Stimulated activated naive CD4-positive, alpha-beta T cell (primary cell): ENCODE measurements at regions not wholly inside any gene's neighbourhood (a gene's known extent, or its start where the extent isn't known, plus 50 kb on each side); places are given as distances from the start of the nearest gene placed in this dataset.
"Not testable (repeated sequence)": the region's sequence is repeated elsewhere in the genome, so short reads cannot be mapped to it uniquely, and the experiment has no call there.

ENCODE experiments used
- DNase-seq, 6 experiments: peaks; one replicate each; lab custom pipeline; 2025; lab: John Stamatoyannopoulos, UW

DNA sequence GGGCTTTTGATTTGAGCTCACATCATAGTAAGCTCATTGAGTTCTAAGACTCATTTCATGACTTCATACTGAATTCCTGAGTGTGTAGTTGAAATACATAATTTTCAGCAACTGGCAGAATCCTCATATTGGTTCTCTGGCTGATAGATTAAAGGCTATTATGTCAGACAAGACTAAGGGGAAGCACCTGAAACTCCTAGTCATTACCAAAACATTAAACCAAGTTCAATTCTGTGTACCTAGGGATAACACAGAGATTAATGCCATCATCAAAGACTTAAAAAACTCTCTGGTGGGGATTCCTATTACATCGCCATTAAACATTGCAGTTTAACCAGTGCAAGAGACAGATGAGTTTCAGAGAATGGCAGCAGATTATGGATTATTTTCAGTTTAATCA, 339.1 kb downstream of the PTPRC start:
- DNase-seq = no peak

DNA sequence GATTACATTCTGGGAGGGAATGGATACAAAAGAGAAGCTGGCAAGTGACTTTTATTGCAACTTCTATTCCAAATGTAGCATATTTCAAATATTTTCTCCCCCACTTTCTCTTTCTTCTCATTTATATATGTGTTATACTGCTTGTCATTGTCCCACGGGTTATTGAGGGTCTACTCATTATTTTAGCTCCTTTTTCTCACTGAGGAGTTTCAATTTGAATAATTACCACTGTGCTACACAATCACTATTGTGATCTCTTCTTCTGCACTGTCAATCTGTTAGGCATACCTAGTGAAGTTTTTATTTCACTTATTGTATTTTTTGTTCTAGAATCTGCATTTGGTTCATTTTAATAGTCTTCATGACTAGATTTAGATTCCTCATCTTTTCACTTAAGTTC, 339.7 kb downstream of the PTPRC start:
- DNase-seq = no peak

DNA sequence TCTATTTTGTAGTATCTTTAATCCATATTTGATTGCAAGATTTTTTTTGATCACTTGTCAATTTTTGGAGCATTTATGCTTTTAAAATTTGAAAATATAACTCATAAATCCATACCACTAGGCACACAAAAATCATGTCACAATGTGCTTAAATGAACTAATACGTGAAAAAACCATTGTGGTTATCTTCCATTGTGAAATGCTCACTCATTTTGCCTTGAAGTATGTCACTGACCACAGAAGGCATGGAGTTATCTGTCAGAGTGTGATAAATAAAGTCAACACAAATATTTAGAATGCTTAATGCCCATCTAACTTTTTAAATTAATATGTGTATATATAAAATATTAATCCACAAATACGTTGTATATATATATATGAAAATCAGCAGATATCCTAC, 347.2 kb downstream of the PTPRC start:
- no peak for DNase-seq

DNA sequence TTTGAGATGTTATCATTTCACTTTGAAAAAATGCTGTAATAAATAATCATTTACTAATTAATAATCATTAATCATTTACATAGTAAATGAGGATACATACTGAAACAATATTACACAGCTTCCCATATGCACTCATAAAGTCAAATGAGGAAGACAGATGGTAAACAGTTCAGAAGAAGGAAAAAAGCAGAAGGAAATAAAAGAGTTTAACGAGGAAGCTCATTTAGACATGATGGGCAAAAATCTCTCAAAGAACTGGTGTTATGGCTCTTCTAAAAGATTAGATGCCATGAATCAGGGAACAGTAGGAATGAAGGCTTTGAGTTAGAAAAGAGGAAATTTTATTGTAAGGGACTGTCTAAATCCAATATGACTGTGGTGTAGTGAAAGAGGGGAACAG, 347.6 kb downstream of the PTPRC start:
- DNase-seq = no peak

DNA sequence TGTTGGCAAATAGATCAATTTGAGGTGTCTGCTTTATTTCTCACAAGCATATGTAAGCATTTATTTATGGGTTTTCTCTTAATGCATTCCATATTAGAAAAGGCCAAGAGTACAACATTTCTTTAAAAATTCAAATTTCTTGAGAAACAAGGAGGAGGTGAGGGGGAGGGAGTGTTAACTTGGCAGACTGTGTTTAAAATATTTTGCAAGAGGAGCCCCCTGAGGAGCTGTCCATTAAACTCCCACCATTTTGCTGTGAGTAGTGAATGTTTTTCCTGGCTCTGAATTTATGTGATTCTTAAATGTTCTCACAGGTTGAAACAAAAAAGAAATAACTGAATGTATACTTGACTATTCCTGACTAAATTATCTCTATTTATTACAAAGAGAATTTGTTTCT, 363.8 kb downstream of the PTPRC start:
- no peak for DNase-seq

DNA sequence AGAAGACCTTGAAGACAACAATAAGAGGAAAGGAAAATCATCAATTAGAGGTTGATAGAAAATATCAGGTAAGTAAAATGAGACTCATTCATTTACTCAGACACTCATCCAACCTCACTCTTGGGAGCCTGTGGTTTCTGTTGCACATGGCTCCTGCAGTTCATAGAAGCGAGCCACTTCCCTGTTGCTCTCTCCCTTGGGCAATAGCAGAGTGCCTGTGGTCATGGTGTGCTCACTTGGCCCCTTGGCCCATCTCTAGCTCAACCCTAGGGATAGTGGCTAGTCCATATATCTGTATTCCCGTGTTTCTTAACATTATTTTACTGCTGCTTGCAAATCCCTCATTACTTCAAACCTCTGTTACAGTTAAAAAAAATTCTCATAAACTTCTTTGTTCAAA, 368.6 kb downstream of the PTPRC start:
- no peak for DNase-seq

DNA sequence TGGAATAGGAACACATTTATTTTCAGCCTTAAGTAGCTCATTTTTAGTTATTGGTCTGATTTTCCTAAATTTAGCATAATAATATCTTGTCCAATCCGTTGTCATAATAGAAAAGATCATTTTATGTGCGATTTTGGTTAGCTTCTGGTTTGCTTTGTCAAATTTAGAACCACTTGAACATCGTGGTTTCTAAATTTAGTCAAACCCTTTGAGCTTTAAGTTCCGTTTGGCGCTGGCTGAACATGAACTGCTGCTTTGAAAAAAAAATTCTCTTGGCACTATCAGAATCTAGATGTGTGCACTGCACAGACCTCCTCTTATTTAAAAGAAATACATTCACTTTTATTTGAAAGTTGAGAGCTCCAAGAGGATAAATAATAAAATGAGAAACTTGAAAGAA, 370.6 kb downstream of the PTPRC start:
- peak in 1 of 6 experiments; percentile 9 for DNase-seq

DNA sequence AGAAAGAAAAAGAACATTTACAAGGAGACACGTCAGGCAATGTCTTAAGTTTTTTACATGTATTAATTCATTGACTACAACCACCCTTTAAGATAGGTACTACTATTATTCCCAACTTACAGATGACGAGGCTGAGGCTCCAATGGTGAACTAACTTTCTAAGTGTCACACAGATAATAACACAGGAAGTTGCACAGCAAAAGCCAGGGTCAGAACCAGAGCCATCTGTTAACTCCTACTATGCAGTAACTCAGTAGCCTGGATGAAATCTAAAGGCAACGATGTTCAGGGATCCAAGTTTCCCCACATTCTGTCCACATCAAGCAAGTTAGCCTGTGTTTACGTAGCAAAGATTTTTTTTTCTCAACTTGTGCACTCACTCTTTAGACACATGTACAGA, 371.7 kb downstream of the PTPRC start:
- DNase-seq = peak in 1 of 6 experiments; percentile 4

DNA sequence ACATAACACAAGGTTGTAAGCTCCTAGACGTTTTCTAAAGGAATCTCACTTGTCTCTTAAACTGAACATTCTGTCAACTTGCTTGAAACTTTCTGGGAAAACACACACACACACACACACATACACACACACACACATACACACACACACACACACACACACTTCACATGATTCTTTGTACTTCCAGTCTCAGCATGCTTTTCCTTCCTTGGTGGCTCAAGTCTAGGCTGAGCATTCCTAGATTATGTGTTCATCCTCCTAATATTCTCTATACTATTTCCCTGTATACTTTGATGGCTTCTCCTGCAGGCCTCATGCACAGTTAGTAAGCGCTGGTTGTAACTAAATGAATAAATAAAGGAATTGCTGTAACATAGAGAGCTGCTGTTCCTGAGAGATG, 372.1 kb downstream of the PTPRC start:
- DNase-seq = no peak

DNA sequence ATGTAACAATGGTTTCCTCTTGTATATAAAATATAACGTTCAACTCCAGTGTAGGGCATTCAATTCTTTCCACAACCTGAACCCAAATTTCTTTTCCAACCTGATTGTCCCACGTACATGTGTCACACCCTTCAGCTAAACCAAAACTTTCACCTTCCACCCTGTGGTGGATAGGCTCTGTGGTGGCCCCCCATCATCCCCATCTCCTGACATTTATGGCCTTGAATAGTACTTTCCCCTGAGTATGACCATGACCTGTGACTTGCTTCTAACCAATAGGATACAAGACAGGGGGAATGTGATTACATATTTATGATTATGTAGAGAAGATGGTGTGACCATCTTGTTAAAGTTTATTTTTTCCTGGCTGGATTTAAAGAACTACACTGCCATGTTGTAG, 377.0 kb downstream of the PTPRC start:
- DNase-seq = no peak

DNA sequence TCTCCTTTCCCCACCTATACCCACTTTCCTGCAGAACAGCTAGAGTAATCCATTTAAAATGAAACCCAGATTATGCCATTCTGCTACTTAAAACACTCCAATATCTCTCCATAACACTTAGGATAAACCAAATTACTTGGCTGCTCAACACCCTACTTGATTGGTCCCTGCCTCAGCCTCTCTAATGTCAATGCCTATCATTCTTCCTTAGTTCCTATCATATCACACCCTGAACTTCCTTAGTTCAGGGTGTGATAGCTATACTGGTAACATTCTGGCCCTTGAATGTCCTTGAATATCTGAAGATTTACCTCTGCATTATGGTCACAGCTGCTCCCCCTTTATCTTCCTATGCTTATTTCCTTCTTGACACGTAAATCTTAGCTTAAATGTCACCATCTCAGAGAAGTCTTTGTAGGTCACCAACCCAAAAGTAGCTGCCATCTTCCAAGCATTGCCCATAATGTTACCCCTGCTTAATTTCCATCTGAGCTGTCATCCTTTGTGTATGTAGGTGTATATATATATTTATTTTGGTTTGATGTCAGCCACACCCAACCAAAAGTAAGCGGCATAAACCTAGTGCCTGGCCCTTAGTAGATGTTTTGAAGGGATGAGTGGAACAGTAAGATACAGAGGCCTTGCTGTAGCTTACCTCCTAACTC, 379.8 kb downstream of the PTPRC start:
- no peak for DNase-seq

DNA sequence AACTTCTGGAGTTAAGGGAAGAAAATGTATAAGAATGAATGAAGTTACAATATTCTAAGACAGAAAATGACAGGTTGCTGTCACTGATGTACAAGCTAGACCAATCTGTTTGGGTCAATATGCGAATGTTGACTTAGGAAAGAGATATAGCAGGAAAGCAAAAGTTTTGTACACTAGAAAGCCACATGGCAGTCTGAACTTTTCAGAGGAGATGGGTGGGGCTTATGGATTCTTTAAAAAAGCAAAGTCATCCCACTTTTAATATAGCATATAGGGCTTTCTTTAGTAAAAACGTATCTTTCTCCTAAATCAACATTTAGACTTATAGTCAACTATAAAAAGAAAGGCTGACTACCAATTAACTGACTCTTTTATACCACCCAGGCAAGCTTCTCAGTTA, 381.2 kb downstream of the PTPRC start:
- DNase-seq = no peak

DNA sequence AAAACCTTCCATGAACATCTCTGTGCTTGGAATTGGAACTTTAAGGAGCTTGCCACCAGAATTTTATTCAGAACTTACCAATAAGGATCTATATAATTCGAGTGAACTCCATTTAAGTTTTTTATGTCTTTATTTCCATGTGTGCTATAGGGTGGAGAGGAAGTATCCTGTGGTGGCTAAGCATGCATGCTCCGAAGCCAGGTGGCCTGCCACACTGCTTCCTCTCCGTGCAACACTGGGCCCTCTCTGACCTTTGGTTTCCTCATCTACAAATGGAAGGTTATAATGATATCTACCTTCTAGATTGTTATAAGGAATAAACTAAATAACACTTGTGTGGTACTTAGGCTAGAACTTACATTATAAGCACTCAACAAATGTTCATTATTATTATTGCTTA, 382.1 kb downstream of the PTPRC start:
- no peak for DNase-seq

DNA sequence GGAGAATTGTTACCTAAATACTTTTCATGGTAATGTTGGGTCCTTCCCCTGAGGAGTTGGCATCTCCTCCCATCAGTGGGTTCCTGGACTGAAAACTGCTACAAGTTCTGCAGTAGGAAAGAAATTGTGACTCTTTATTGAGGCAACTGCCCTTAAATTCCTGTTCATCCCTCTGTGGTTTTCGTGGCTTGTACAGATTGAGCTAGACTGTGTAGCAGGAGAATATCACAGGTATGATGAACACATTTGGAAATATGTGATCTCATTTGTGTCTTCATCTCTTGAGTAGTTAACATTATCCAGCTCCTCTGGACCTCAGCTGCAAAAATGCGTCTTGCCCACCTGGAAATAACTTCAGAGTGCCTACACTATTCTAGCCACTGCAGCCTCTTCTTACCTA, 390.6 kb downstream of the PTPRC start:
- DNase-seq = no peak

DNA sequence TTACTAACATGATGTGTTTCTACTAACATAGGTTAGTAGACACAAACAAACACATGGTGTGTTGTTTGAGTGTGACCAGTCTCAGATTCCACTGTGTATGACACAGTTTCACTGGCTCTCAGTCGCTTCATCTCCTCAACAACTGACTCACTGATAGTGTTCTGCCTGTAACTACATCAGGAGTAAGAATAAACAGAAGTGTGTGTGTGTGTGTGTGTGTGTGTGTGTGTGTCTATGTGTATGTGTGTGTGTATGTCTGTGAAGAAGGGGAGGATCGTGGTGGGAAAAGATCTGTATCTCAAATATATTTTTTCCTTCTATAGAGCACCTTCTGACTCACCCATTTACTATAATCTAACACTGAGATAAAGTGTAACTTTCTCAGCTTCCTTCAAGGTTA, 391.0 kb downstream of the PTPRC start:
- no peak for DNase-seq

DNA sequence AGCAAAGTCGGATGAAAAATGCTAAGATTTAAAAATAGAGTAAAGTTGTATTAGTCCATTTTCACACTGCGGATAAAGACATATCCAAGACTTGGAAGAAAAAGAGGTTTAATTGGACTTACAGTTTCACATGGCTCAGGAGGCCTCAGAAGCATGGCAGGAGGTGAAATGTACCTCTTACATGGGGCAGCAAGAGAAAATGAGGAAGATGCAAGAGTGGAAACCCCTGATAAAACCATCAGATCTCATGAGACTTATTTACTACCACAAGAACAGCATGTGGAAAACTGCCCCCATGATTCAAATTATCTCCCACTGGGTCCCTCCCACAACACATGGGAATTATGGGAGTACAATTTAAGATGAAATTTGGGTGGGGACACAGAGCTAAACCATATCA, 391.7 kb downstream of the PTPRC start:
- DNase-seq = not testable (repeated sequence)

DNA sequence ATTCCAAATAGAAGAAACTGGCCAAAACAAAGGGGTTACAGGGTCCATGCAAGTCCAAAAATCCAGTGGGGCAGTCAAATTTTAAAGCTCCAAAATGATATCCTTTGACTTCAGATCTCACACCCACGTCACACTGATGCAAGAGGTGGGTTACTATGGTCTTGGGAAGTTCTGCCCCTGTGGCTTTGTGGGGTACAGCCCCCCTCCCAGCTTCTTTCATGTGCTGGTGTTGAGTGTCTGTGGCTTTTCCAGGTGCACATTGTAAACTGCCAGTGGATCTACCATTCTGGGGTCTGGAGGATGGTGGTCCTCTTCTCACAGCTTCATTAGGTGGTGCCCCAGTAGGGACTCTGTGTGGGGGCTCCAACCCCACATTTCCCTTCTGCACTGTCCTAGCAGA, 392.3 kb downstream of the PTPRC start:
- not testable (repeated sequence) for DNase-seq

DNA sequence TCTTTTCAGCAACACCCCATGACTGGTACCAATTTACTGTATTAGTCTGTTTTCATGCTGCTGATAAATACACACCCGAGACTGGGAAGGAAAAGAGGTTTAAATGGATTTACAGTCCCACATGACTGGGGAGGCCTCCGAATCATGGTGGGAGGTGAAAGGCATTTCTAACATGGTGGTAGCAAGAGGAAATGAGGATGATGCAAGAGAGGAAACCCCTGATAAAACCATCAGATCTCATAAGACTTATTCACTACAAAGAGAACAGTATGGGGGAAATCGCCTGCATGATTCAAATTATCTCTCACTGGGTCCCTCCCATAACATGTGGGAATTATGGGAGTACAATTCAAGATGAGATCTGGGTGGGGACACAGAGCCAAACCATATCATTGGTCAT, 393.6 kb downstream of the PTPRC start:
- DNase-seq = not testable (repeated sequence)

DNA sequence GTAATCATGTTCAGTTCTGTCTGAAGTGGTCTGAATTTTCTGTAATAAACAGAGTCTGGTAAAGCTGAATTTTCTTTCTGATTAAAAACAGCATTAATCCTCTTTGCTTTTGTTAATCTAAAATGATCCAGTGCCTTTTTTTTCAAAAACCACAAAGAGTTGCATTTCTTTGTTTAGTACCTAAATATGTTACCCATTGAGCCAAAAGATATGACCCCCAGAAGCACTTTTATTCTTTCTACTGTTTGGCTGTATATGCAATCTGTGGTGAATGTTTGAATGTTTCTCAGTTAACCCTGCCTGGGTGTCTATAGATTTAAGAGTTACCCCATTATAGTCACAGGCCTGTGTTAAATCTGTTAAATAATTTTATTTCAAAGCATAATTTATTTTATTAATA, 394.8 kb downstream of the PTPRC start:
- no peak for DNase-seq

DNA sequence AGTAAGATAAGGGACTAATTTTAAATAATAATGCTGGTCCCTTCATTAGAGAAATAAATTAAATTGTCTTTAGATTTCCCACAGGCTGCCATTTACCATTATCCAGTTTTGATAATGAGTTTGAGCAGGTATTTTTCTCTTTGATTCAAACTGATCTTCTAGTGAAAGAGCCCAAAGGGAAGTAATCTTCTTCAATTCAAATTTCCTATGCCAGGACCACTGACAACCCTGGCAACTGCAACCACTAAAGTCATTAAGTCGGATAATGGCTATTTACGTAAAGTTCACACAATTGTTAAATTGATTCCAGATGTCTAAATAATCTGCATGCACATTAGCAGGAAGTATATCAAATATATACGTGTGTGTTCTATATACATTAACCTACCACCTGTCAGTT, 399.3 kb downstream of the PTPRC start:
- no peak for DNase-seq

DNA sequence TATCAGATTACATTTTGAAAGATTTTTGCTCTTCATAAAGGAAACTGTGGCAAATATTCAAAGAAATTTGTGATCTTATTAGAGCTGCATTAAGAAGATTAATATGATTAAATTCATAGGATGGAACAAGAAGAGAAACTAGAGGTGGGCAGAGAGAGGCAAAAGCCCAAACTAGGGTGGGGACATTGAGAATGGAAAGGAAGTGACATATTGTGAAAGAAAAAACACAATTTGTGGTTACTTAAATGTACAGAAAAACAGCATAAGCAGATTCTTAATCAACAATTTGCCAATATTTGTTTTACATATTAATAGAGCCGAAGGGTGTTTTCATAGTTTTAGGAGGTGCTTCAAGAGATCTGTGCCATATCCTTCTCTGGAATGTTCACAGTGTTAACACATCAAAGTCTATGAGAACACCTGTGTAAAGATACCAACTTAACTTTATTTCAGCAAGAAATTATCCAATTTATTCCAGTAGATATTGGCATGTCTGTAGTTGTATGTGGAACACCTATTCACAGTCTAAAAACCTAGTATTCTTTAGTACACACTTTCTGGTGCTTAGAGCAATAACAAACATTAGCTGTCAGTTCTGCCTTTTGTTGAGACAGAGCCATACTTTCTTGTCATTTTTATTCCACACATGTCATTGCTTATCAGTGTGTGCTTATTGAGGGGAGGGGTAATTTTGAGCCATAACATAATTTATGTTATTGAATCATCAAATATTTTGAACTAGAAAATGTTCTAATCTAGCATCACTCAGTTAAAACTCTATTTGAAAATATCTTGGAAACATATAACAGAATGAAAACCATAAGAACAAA, 401.5 kb downstream of the PTPRC start:
- DNase-seq = no peak

DNA sequence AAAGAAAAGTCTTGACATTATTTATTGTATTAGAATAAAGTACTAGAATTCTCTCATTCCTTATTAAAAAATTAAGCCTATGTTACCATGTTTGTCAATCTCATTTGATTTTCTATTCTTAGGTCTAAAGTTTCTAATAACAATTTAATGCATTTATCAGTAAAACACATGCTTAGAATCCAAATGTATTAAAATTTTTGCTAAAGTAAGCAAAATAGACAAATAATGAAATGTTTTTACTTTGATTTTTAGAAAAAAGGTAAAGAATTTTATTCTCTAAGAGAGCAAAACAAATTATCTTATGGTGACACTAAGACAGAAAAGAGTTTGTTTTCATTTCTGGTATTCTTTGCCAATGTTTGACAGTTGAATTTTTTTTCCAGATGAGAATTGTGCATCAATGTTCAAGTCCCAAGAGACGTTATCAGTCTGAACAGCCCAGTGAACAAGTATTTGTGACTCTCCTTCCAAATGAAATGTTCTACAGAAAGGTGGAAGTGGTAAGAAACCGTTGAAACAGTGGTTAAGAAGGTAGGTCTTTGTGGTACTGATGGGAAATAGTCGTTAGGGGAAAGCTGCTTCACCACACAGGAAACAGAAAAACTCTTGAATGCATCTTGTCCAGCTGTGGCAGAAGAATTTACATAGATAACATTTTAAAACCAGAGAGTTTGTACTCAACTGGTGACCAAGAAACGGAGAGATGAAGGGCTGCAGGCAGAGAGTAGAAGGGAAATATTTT, 402.5 kb downstream of the PTPRC start:
- peak in 3 of 6 experiments; percentile 20 to 40 (median 20) for DNase-seq

DNA sequence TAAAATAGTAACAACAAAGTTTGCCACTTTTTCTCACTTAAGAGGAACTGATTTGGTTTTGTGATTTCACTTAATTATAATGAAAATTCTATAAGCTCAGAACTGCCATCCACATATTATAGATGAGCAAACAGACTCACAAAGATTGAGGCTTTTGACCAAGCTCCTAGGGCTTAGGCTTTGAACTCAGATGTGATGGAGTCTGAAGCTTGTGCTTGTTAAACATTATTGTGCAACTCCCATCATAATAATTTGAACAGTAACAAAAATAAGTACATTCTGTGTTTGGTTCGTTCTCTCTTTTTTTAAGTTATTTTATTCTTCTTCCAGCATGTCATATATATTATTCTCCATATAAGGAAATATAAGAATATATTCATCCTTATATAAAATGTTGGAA, 403.4 kb downstream of the PTPRC start:
- DNase-seq = no peak
